ENCODE measurements at regions not wholly inside any gene's neighbourhood (a gene's known extent, or its start where the extent isn't known, plus 50 kb on each side); places are given as distances from the start of the nearest gene placed in this dataset.
"Not testable (repeated sequence)": the region's sequence is repeated elsewhere in the genome, so short reads cannot be mapped to it uniquely, and the experiment has no call there.

DNA sequence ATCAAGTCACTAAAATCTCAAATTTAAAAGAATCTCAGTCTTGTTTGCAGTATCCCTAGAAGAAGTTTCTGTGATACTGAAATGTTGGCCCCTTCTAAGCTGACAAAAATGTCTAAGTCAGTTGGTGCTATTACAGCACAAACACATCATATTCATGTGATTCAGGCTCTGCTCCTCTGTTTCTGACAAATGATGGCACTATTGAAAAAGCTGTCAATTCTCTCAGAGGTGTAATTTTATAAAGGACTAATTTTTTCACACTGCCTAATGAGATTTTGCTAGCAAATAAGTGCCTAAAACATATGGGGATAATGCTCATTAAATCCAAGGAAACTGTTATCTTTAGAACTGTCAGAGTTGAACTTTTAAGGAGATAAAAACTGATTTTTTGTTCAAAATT lies 445.9 kb downstream of the DSC3 start:
- Mint-ChIP-seq H3K36me3 (ENCODE audit: low read depth) (no peaks in the 10 kb centered on the region), H3K4me3 (no peak overlapping the region), H3K27ac (no peak overlapping the region), H3K27me3 (ENCODE audit: low read depth) (no peaks in the 10 kb centered on the region), H3K9me3 (peaks cover 9% of the 10 kb centered on the region), H3K4me1 (ENCODE audit: low read depth) (no peaks in the 10 kb centered on the region)
- DNase-seq: no peak
- CTCF ChIA-PET: no interaction called here
- intact Hi-C loops (cut with micrococcal nuclease): no loop called here

- intact Hi-C loops (cut with micrococcal nuclease): no loop called here
- Mint-ChIP-seq H3K27ac (no peak overlapping the region), H3K9me3 (peaks cover 11% of the 10 kb centered on the region), H3K27me3 (ENCODE audit: low read depth) (no peaks in the 10 kb centered on the region), H3K36me3 (ENCODE audit: low read depth) (no peaks in the 10 kb centered on the region), H3K4me3 (no peak overlapping the region), H3K4me1 (ENCODE audit: low read depth) (no peaks in the 10 kb centered on the region)
- CTCF ChIA-PET: no interaction called here
- no peak for DNase-seq
Measured at GRCh38 chr18:30595942-30596341, 446.6 kb downstream of the DSC3 start.

DNA sequence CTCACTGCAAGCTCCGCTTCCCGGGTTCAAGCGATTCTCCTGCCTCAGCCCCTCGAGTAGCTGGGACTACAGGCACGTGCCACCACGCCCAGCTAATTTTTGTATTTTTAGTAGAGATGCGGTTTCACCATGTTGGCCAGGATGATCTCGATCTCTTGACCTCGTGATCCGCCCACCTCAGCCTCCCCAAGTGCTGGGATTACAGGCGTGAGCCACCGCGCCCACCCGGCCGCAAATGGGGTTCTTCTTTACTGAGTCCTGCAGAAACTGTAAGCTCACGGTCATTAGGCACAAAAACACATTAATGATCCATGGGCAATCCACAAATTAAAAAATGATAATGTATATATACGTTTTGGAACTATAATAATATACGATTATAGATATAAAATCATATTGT lies 447.6 kb downstream of the DSC3 start:
- intact Hi-C loops (cut with micrococcal nuclease); CTCF ChIA-PET; H3K36me3 Mint-ChIP-seq (ENCODE audit: low read depth); H3K4me1 Mint-ChIP-seq (ENCODE audit: low read depth); H3K27ac Mint-ChIP-seq; H3K27me3 Mint-ChIP-seq (ENCODE audit: low read depth); DNase-seq; H3K4me3 Mint-ChIP-seq: not testable (repeated sequence)
- peaks cover 13% of the 10 kb centered on the region for H3K9me3 Mint-ChIP-seq

- CTCF ChIA-PET: no interaction called here
- H3K4me3 Mint-ChIP-seq: no peak overlapping the region
- no peaks in the 10 kb centered on the region for H3K4me1 Mint-ChIP-seq (ENCODE audit: low read depth)
- DNase-seq: no peak
- peaks cover 15% of the 10 kb centered on the region for H3K9me3 Mint-ChIP-seq
- no peak overlapping the region for H3K27ac Mint-ChIP-seq
- H3K27me3 Mint-ChIP-seq (ENCODE audit: low read depth): no peaks in the 10 kb centered on the region
- no peaks in the 10 kb centered on the region for H3K36me3 Mint-ChIP-seq (ENCODE audit: low read depth)
- intact Hi-C loops (cut with micrococcal nuclease): no loop called here
Measured at GRCh38 chr18:30591462-30591861, 451.1 kb downstream of the DSC3 start.

GRCh38 chr18:30588673-30589164 lies 453.8 kb downstream of the DSC3 start:
- Mint-ChIP-seq H3K27ac (no peak overlapping the region), H3K27me3 (ENCODE audit: low read depth) (no peaks in the 10 kb centered on the region), H3K4me1 (ENCODE audit: low read depth) (no peaks in the 10 kb centered on the region), H3K9me3 (peaks cover 12% of the 10 kb centered on the region), H3K4me3 (no peak overlapping the region), H3K36me3 (ENCODE audit: low read depth) (no peaks in the 10 kb centered on the region)
- no peak for DNase-seq
- intact Hi-C loops (cut with micrococcal nuclease): loop anchor here (10.0 kb wide), 1 partner anchor 56 kb away; no protein-coding TSS in a partner anchor
- CTCF ChIA-PET: no interaction called here

DNA sequence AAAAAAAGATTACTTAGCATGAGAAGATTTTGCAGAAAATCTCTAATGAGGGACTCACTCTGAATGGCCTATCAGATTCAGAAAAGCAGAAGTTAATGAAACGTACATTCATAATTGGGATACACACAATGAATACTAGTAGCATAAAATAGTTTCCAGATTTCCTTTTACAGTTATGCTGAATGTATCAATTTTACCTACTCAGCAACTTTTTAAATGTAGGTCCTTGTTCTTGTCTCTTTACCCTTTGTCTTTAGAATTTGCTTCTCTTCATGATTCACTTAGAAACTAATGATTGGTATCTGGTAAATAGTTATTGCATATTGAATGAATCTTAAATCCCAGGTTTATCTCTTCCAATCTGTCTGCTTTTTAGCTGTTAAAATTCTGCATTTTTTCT lies 458.8 kb downstream of the DSC3 start:
- Mint-ChIP-seq H3K9me3 (peaks cover 15% of the 10 kb centered on the region), H3K36me3 (ENCODE audit: low read depth) (no peaks in the 10 kb centered on the region), H3K27ac (no peak overlapping the region), H3K4me3 (no peak overlapping the region), H3K27me3 (ENCODE audit: low read depth) (no peaks in the 10 kb centered on the region), H3K4me1 (ENCODE audit: low read depth) (no peaks in the 10 kb centered on the region)
- CTCF ChIA-PET: no interaction called here
- intact Hi-C loops (cut with micrococcal nuclease): loop anchor here (10.0 kb wide), 1 partner anchor 61 kb away; no protein-coding TSS in a partner anchor
- no peak for DNase-seq

- CTCF ChIA-PET: no interaction called here
- Mint-ChIP-seq H3K4me3 (no peak overlapping the region), H3K4me1 (ENCODE audit: low read depth) (no peaks in the 10 kb centered on the region), H3K9me3 (peaks cover 14% of the 10 kb centered on the region), H3K36me3 (ENCODE audit: low read depth) (no peaks in the 10 kb centered on the region), H3K27ac (no peak overlapping the region), H3K27me3 (ENCODE audit: low read depth) (no peaks in the 10 kb centered on the region)
- intact Hi-C loops (cut with micrococcal nuclease): loop anchor here (10.0 kb wide), 1 partner anchor 63 kb away; no protein-coding TSS in a partner anchor
- no peak for DNase-seq
Measured at GRCh38 chr18:30582078-30582477, 460.5 kb downstream of the DSC3 start.

DNA sequence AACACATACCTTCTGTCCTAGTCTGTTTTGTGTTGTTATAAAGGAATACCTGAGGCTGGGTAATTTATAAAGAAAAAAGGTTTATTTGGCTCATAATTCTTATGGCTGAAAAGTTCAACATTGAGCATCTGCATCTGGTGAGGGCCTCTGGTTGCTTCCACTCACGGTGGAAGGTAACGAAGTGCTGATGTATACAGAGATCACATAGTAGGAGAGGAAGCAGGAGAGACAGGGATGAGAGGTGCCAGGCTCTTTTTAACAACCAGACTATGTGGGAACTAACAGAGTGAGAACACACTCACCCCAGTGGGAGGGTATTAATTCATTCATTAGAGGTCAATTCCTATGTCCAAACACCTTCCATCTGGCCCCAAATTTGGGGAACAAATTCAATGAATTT lies 463.8 kb downstream of the DSC3 start:
- Mint-ChIP-seq H3K9me3 (peaks cover 14% of the 10 kb centered on the region), H3K4me3 (no peak overlapping the region), H3K27me3 (ENCODE audit: low read depth) (no peaks in the 10 kb centered on the region), H3K4me1 (ENCODE audit: low read depth) (no peaks in the 10 kb centered on the region), H3K36me3 (ENCODE audit: low read depth) (no peaks in the 10 kb centered on the region), H3K27ac (no peak overlapping the region)
- intact Hi-C loops (cut with micrococcal nuclease): no loop called here
- CTCF ChIA-PET: no interaction called here
- no peak for DNase-seq

DNA sequence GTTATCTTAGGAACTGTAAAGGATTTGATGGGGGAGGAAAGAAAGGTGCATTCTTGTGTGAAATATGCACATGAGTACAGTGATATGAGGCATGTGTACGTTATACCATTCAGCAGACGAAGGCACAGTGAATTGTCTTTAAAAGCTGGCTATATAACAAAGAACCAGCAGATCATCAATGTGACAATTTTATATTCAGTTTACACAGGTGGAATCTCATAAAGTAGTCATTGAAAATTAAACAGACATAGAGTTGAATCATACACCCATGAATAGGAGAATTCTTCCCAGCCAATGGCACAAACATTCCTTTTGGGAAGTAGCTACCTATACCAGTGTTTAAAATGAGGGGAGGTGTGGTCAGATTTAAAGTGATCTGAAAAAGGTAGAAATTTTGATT lies 470.3 kb downstream of the DSC3 start:
- DNase-seq: no peak
- Mint-ChIP-seq H3K4me3 (no peak overlapping the region), H3K27me3 (ENCODE audit: low read depth) (no peaks in the 10 kb centered on the region), H3K4me1 (ENCODE audit: low read depth) (no peaks in the 10 kb centered on the region), H3K36me3 (ENCODE audit: low read depth) (no peaks in the 10 kb centered on the region), H3K9me3 (peaks cover 5% of the 10 kb centered on the region), H3K27ac (no peak overlapping the region)
- CTCF ChIA-PET: no interaction called here
- intact Hi-C loops (cut with micrococcal nuclease): no loop called here

DNA sequence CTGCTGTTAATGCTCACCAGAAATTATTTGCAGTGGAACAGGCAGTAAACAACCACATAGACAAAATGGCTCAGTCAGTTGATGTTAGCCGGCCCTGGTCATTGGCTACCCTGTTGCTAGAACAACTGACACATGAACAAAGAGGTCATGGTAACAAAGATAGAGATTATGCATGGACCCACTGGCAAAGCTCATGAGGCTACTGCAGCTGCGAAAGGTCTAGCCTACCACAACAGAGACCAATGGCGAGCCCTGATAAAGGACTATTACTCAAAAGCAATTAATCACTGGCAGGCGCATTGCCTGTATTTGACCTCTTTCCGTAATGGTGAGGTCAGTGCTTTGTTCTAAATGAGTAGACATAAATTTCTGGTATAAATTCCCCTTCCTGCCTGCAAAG lies 474.2 kb downstream of the DSC3 start:
- Mint-ChIP-seq H3K27me3 (ENCODE audit: low read depth) (no peaks in the 10 kb centered on the region), H3K27ac (no peak overlapping the region), H3K36me3 (ENCODE audit: low read depth) (no peaks in the 10 kb centered on the region), H3K4me1 (ENCODE audit: low read depth) (no peaks in the 10 kb centered on the region), H3K4me3 (no peak overlapping the region), H3K9me3 (peaks cover 9% of the 10 kb centered on the region)
- no peak for DNase-seq
- CTCF ChIA-PET: no interaction called here
- intact Hi-C loops (cut with micrococcal nuclease): no loop called here

DNA sequence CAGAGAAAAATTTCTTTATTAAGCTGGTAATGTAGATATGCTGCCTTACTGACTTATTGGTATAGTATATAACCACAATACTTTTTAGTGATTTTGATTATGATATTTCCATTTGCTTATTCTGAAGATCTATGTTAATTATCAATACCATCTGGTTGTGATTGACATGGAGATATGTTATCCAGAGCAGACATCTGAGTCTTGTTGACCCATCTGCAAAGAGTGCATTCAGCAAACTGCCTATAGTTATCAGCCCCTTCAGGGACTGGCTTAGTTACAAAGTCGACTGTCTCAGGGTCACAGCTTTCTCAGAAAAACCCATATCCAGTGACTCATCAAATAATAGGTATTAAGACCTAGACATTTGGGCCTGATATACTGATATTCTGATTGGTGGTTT lies 475.7 kb downstream of the DSC3 start:
- no peaks in the 10 kb centered on the region for H3K27me3 Mint-ChIP-seq (ENCODE audit: low read depth)
- no peak overlapping the region for H3K4me3 Mint-ChIP-seq
- H3K27ac Mint-ChIP-seq: no peak overlapping the region
- DNase-seq: no peak
- no peaks in the 10 kb centered on the region for H3K4me1 Mint-ChIP-seq (ENCODE audit: low read depth)
- CTCF ChIA-PET: no interaction called here
- no peaks in the 10 kb centered on the region for H3K36me3 Mint-ChIP-seq (ENCODE audit: low read depth)
- intact Hi-C loops (cut with micrococcal nuclease): no loop called here
- peaks cover 9% of the 10 kb centered on the region for H3K9me3 Mint-ChIP-seq

- Mint-ChIP-seq H3K4me1 (ENCODE audit: low read depth) (no peaks in the 10 kb centered on the region), H3K27ac (no peak overlapping the region), H3K9me3 (peaks cover 4% of the 10 kb centered on the region), H3K36me3 (ENCODE audit: low read depth) (no peaks in the 10 kb centered on the region), H3K4me3 (no peak overlapping the region), H3K27me3 (ENCODE audit: low read depth) (no peaks in the 10 kb centered on the region)
- no peak for DNase-seq
- CTCF ChIA-PET: interaction anchor here (0.7 kb wide), 1 partner anchor 698 kb away, joined by 3 read pairs; no protein-coding TSS in a partner anchor
- intact Hi-C loops (cut with micrococcal nuclease): no loop called here
Measured at GRCh38 chr18:30562231-30562630, 480.3 kb downstream of the DSC3 start.

DNA sequence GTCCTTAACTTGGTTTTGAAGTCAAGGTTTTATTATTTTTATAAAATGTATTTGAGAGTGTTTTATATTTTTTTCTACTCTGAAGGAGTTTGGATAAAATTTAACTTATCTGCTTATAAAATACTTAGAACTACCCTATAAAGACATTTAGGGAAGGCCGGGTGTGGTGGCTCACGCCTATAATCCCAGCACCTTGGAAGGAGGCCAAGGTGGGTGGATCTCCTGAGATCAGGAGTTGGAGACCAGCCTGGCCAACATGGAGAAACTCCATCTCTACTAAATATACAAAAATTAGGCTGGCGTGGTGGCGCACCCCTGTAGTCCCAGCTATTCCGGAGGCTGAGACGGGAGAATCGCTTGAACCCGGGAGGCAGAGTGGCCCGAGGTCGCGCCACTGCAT lies 486.4 kb downstream of the DSC3 start:
- CTCF ChIA-PET: no interaction called here
- H3K9me3 Mint-ChIP-seq: no peaks in the 10 kb centered on the region
- H3K4me3 Mint-ChIP-seq: no peak overlapping the region

DNA sequence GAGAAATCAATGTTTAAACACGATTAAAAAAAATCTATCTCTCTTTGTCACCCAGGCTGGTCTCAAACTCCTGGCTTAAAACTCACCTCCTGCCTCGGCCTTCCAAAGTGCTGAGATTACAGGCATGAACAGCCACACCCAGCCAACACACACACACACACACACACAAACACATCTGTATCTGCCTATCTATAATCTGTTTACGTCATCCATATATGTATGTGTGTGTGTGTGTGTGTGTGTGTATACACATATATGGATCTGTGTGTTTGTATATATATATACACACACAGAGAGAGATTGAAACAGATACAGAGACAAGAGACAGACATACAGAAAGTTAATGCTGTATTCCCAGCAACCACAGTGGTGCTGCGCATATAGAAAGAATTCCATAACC lies 497.1 kb downstream of the DSC3 start:
- peaks cover 11% of the 10 kb centered on the region for H3K9me3 Mint-ChIP-seq
- H3K4me3 Mint-ChIP-seq: no peak overlapping the region
- CTCF ChIA-PET: no interaction called here
- no peaks in the 10 kb centered on the region for H3K27me3 Mint-ChIP-seq (ENCODE audit: low read depth)
- DNase-seq: no peak
- no peak overlapping the region for H3K27ac Mint-ChIP-seq
- no peaks in the 10 kb centered on the region for H3K36me3 Mint-ChIP-seq (ENCODE audit: low read depth)
- intact Hi-C loops (cut with micrococcal nuclease): no loop called here
- H3K4me1 Mint-ChIP-seq (ENCODE audit: low read depth): no peaks in the 10 kb centered on the region

More for the DNA sequence above, 486.4 kb downstream of the DSC3 start:
- Mint-ChIP-seq H3K27ac (no peak overlapping the region), H3K27me3 (ENCODE audit: low read depth) (no peaks in the 10 kb centered on the region), H3K36me3 (ENCODE audit: low read depth) (no peaks in the 10 kb centered on the region), H3K4me1 (ENCODE audit: low read depth) (no peaks in the 10 kb centered on the region)
- intact Hi-C loops (cut with micrococcal nuclease): no loop called here
- no peak for DNase-seq

Measured in activated naive CD4-positive, alpha-beta T cell treated with anti-CD3 and anti-CD28 coated beads for 36 hours (primary cell).